Right lobe of liver (tissue), 4 donors: ENCODE measurements at regions not wholly inside any gene's neighbourhood (a gene's known extent, or its start where the extent isn't known, plus 50 kb on each side); places are given as distances from the start of the nearest gene placed in this dataset.

ENCODE experiments used
- CTCF ChIP-seq, 4 donors: fragments of 200-600 bp in 3 of 4; fragments of 450-650 bp in 1 of 4; IDR thresholded peaks; one replicate each; pipeline versions ENCODE4 v1.5.1 to v1.8.0; 2016 to 2022; ENCODE audit warnings: antibody characterized with exemption in 4 of 4, mild to moderate bottlenecking in 2 of 4
- POLR2A ChIP-seq: fragments of 450-650 bp; IDR thresholded peaks from one replicate; pipeline ENCODE4 v1.6.1; 2017; ENCODE audit warnings: antibody characterized with exemption, mild to moderate bottlenecking
- donor health status: DM: no; HTN: no; CAD: no.
- donor health status: DM: no; HTN: no; CAD: no.
- donor health status: DM: no; HTN: yes; CAD: no.

GRCh38 chr17:33914125-33914524 lies 341.0 kb upstream of the CCL2 start:
- TF ChIP-seq POLR2A (no peak), CTCF (IDR thresholded peaks at IDR 0.05) (no peak)
